ENCODE measurements at regions not wholly inside any gene's neighbourhood (a gene's known extent, or its start where the extent isn't known, plus 50 kb on each side); places are given as distances from the start of the nearest gene placed in this dataset.

DNA sequence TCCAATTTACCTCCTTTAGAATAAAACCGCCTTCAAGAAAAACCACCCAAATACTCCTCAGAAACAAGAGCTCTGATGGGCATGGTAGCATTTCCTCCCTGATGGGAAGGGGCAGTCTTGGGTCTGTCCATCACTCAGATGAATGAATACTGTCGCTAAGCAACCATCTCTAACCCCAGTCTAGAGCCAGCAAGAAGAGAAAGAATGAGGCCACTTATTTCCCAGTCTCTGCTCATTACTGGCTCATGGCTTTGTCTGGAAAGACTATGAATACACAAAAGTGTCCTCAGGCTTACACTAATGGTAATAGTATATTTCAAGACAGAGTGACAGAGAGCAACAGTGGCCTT, 51.0 kb upstream of the F3 start:
- DNase-seq (ENCODE audit: low spot score): no peak

DNA sequence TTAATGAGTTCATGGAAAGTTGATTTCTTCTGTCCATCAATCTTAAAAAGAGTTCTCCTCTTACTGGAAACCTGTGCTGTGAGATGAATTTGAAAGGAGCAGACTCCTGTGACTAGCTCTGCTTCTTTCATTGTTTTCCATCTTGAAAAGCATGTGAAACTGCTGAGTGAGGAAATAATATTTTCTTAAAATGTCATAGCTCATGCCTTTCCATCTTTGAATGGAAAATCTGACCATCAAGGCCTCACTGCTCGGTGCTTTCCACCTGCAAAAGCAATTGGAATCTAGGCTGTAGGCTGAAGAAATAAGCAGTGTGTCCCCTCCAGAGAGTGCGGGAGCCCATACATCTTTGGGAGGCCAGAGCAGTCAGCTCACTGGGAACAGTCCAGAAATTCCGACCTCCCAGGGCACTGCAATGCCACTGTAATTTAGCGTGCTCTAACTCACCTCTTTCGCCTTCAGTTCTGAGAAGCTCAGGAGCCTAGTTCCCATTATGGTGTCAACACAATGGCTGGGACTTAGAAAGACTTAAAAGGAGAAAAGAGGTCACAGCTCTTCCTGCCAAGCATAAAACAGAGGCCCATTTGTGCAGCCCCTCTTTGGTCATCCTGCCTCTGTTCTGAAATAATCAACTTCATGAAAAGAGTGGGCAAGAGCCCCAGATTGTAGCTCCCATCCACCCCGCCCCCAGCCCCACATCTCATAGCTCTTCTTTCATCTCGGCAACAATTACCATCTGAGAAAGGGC, 50.4 kb upstream of the F3 start:
- DNase-seq (ENCODE audit: low spot score): peak; percentile 85

Data from putamen (tissue), 1 donor.